Ishikawa (cell line): ENCODE measurements at regions not wholly inside any gene's neighbourhood (a gene's known extent, or its start where the extent isn't known, plus 50 kb on each side); places are given as distances from the start of the nearest gene placed in this dataset.

Experiments
- CEBPB ChIP-seq: IDR thresholded peaks from 2 replicates; pipeline ENCODE4 v1.6.1; 2012
- CREB1 ChIP-seq: IDR thresholded peaks from 2 replicates; pipeline ENCODE4 v1.6.1; 2012; ENCODE audit warnings: low read depth
- EGR1 ChIP-seq: IDR thresholded peaks from 2 replicates; pipeline ENCODE4 v1.6.1; 2012
- FOXM1 ChIP-seq: IDR thresholded peaks from 2 replicates; pipeline ENCODE4 v1.6.1; 2012; ENCODE audit warnings: low read depth, borderline replicate concordance
- NFIC ChIP-seq: IDR thresholded peaks from 2 replicates; pipeline ENCODE4 v1.6.1; 2012
- RAD21 ChIP-seq: IDR thresholded peaks from 2 replicates; pipeline ENCODE4 v1.6.1; 2012; ENCODE audit warnings: low read depth
- TAF1 ChIP-seq: IDR thresholded peaks from 2 replicates; pipeline ENCODE4 v1.6.1; 2012; ENCODE audit warnings: low read depth, mild to moderate bottlenecking
- TEAD4 ChIP-seq: IDR thresholded peaks from 2 replicates; pipeline ENCODE4 v1.6.1; 2012
- YY1 ChIP-seq: IDR thresholded peaks from 2 replicates; pipeline ENCODE4 v1.6.1; 2012; ENCODE audit warnings: low read depth
- ZBTB7A ChIP-seq: IDR thresholded peaks from 2 replicates; pipeline ENCODE4 v1.6.1; 2012; ENCODE audit warnings: low read depth
- TF ChIP-seq, protein P1 (sequence below): IDR thresholded peaks from 2 replicates; pipeline ENCODE4 v1.6.1; 2012
- TF ChIP-seq, protein P2 (sequence below): IDR thresholded peaks from 2 replicates; pipeline ENCODE4 v1.6.1; 2012
- TF ChIP-seq, protein P3 (sequence below): IDR thresholded peaks from 2 replicates; pipeline ENCODE4 v1.6.1; 2012; ENCODE audit warnings: low read depth, mild to moderate bottlenecking

DNA sequence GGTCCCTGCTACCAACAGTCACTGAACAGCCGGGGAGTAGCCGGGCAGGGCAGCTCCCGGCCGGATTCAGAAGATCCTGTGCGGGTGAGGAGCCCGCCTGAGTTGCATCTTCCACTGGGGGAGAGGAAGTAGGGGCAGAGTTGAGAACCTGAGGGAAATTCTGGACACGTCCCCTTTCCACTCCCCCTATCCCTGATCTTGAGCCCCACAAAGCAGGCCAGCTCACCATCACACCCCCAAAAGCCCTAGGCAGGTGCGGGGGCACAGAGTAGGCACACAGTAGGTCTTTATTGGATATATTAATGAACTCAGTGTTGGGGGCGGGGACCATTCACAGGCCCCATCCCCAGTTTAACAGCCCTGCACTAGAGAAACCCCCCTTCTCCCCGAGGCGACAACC lies 81.9 kb upstream of the UXS1 start:
- TF ChIP-seq YY1 (no peak), NFIC (no peak), ZBTB7A (no peak), CREB1 (no peak), FOXM1 (no peak), EGR1 (no peak), TAF1 (no peak), CEBPB (no peak), TEAD4 (no peak), RAD21 (no peak)
- TF ChIP-seq, protein P1, sequence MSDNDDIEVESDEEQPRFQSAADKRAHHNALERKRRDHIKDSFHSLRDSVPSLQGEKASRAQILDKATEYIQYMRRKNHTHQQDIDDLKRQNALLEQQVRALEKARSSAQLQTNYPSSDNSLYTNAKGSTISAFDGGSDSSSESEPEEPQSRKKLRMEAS = no peak
- TF ChIP-seq, protein P2, sequence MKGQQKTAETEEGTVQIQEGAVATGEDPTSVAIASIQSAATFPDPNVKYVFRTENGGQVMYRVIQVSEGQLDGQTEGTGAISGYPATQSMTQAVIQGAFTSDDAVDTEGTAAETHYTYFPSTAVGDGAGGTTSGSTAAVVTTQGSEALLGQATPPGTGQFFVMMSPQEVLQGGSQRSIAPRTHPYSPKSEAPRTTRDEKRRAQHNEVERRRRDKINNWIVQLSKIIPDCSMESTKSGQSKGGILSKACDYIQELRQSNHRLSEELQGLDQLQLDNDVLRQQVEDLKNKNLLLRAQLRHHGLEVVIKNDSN = no peak
- TF ChIP-seq, protein P3, sequence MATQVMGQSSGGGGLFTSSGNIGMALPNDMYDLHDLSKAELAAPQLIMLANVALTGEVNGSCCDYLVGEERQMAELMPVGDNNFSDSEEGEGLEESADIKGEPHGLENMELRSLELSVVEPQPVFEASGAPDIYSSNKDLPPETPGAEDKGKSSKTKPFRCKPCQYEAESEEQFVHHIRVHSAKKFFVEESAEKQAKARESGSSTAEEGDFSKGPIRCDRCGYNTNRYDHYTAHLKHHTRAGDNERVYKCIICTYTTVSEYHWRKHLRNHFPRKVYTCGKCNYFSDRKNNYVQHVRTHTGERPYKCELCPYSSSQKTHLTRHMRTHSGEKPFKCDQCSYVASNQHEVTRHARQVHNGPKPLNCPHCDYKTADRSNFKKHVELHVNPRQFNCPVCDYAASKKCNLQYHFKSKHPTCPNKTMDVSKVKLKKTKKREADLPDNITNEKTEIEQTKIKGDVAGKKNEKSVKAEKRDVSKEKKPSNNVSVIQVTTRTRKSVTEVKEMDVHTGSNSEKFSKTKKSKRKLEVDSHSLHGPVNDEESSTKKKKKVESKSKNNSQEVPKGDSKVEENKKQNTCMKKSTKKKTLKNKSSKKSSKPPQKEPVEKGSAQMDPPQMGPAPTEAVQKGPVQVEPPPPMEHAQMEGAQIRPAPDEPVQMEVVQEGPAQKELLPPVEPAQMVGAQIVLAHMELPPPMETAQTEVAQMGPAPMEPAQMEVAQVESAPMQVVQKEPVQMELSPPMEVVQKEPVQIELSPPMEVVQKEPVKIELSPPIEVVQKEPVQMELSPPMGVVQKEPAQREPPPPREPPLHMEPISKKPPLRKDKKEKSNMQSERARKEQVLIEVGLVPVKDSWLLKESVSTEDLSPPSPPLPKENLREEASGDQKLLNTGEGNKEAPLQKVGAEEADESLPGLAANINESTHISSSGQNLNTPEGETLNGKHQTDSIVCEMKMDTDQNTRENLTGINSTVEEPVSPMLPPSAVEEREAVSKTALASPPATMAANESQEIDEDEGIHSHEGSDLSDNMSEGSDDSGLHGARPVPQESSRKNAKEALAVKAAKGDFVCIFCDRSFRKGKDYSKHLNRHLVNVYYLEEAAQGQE = no peak
